NCI-H69 (cell line): ENCODE measurements at regions not wholly inside any gene's neighbourhood (a gene's known extent, or its start where the extent isn't known, plus 50 kb on each side); places are given as distances from the start of the nearest gene placed in this dataset.
"Not testable (repeated sequence)": the region's sequence is repeated elsewhere in the genome, so short reads cannot be mapped to it uniquely, and the experiment has no call there.

ENCODE experiments used
- DNase-seq: peaks from one replicate; lab custom pipeline; 2025; lab: John Stamatoyannopoulos, UW

DNA sequence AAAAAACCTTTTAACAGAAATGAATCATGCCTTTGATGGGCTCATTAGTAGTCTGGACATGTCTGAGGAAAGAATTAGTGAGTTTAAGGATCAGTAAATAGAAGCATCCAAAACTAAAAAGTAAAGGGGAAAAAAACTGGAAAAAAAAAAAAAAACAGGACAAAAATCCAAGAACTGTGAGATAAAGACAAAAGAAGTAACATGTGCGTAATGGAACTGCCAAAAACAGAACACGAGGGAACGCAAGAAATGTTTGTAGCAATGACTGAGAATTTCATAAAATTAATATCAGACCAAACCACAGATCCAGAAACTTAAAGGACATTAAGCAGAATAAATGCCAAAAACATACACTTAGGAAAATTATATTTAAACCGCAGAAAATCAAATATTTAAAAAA lies 77.4 kb downstream of the MS4A13 start:
- DNase-seq: no peak

DNA sequence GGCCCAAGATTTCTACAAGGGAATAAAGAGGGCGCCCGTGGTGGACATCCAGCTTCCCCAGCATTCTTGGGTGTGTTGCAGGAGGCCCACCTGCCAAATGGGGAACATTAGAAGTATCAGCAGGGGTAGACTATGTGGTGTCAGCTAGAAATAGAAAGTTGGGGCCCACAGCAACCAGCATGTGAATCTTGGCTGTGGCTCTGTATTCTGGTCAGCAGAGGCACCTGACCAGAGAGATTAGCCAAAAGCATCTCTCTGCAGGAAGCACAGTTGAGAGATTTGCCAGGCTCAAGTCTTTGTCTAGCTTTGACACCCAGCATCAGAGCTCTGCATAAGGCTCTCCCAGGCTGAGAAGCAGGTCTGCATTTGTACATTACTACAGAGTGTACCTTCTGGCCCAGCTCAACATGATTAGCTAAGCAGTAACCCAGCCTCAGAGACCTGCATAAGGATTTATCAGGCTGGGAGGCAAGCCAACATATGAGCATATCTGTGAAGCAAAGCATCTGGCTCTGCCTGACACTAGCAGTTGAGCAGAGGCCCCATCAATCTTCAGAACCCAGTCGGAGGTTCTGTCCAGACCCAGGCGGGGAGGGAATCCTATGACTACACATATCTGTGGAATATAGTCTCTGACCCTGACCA lies 79.9 kb downstream of the MS4A13 start:
- DNase-seq: no peak

DNA sequence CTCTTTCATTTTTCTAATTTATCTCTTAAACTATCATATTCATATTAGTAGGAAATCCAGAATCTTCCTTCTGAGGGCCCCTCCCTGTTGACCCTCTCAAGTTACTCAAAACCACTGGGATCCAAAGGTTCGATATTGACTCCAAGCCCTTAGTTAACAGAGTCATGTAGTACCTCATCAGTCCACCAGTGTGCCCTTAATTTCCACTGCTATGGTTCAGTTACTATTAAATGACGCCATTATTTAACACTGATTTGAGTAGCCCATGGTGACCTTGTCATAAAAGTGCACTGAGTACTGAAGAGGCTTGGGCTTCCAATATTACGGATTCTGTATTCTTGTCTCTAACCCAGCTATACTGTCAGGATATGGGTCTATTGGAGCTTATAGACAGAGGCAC lies 91.9 kb upstream of the MS4A8 start:
- DNase-seq: no peak

DNA sequence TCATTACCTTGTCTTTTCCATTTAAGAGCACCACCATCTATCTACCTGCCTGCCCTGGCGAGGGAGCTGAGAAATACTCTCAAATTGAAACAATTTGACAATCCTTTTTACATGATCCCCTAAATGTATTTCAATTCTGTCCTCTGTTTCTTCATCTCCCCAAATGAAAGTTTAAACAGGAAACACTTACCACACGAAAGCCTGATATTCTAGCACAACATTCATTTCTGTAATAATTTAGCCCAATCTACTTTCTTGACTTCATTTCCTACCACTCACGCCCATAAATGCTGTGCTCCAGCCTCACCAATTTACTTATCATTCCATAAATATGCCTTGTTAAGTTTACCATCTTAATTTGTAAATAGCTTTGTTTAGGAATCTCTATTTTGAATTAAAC lies 89.8 kb upstream of the MS4A8 start:
- DNase-seq: no peak

DNA sequence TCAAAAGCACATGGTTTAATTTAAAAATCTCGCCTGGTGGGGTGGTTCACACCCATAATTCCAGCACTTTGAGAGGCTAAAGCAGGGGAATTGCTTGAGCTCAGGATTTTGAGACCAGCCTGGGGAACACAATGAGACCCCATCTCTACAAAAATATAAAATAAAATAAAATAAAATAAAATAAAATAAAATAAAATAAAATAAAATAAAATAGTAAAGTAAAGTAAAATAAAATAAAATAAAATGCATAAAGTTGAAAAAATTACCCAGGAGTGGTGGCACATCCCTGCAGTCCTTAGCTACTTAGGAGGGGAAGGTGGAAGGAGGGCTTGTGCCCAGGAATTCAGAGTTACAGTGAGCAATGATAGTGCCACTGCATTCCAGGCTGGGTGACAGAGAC lies 88.7 kb upstream of the MS4A8 start:
- no peak for DNase-seq

DNA sequence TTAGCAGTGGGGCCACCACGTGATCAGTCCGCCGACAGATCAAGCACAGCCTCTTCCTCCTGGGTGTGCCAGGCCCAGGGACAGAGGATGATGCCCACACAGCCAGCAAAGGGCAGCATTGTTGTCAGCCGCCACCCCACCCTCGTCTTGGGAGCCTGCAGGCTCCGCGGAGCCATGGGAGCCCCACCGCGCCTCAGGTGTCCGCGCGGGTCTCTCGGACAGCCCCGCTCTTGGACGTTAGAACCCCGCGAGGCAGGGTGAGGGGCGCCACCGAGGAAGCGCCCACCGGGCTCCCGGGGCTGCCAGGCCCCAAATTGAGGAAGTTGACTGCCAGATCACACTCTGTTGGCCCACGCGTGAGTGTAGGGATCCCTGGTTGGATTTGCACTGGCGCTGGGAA lies 83.9 kb upstream of the MS4A8 start:
- no peak for DNase-seq

DNA sequence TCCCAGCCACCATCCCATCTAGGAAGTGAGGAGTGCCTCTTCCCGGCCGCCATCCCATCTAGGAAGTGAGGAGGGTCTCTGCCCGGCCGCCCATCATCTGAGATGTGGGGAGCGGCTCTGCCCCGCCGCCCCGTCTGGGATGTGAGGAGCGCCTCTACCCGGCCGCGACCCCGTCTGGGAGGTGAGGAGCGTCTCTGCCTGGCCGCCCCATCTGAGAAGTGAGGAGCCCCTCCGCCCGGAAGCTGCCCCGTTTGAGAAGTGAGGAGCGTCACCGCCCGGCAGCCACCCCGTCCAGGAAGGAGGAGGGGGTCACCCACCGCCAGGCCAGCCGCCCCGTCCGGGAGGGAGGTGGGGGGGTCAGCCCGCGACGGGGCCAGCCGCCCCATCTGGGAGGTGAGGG lies 77.5 kb upstream of the MS4A8 start:
- DNase-seq: not testable (repeated sequence)

DNA sequence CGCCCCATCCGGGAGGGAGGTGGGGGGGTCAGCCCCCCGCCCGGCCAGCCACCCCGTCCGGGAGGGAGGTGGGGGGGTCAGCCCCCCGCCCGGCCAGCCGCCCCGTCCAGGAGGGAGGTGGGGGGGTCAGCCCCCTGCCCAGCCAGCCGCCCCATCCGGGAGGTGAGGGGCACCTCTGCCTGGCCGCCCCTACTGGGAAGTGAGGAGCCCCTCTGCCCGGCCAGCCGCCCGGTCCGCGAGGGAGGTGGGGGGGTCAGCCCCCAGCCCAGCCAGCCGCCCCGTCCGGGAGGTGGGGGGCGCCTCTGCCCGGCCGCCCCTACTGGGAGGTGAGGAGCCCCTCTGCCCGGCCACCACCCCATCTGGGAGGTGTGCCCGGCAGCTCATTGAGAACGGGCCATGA lies 76.6 kb upstream of the MS4A8 start:
- DNase-seq: not testable (repeated sequence)

DNA sequence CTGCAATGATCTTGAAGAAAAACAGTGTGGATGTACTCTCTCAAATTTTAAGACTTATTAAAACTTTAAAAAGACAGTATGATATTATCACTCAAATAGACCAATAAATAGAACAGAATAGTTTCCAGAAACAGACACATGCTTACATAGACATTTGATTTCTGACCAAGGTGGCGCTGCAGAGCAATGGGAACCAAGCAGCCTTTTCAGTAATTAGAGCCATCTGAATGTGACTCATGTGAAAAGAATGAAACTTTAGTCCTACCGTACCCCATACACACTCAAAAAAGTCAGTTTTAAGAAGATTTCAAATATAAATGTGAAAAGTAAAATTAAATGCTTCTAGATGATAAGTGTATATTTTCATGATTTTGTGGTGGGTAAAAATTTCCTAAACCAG lies 74.2 kb upstream of the MS4A8 start:
- DNase-seq: peak; percentile 62

DNA sequence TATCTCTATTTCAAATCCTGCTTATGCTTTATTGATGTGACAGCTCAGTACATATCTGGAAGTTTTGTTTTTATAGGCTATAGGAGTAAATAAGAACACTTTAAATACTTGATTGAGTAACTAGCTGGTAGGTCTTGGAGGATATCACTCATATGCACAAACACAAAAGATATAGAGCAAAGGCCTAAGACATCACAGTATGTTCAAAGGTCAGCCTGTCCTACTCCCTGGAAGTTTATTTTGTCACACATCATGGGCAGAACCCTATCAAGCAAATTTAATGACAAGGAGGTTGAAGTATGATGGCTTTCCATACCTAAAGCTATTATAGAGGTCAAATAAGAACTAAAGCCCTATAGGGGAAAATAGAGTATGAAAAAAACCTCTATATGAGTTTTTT lies 70.0 kb upstream of the MS4A8 start:
- DNase-seq: no peak

DNA sequence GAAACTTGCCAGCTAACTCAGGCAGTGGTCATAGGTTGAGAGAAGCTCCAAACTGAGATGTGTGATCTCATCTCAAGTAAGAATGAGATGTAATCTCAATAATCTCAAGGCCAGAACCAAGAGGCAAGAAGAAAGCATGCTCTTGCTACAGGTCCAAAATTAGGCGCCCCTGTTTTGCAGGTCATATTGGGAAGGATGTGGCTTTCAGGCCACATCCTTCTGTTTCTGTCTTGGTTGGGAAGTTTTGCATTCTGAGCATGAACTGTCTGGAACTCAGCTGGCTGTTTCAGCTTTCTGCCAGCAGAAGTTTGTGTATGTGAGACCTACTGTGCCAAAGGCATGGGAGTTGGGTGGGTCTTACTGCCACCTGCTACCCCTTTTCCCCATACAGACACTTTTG lies 67.5 kb upstream of the MS4A8 start:
- no peak for DNase-seq

DNA sequence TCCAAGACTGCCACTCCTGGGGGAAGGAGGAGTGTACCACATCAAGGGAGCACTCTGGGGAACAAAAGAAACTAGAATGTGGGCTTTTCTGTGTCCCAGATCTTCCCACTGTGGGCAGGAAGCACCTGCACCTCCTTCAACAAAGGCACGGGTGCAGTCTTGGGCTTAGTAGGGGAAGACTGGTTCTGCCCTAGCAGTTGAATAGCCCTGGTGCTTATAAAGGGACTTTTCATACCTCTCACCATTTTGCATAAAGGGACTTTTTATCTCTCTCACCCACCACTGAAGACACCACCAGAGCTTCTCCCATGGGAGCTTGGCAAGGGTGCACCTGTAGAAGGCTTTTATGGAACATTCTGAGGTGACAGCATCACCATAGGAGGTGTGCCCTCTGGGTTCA lies 65.8 kb upstream of the MS4A8 start:
- no peak for DNase-seq

DNA sequence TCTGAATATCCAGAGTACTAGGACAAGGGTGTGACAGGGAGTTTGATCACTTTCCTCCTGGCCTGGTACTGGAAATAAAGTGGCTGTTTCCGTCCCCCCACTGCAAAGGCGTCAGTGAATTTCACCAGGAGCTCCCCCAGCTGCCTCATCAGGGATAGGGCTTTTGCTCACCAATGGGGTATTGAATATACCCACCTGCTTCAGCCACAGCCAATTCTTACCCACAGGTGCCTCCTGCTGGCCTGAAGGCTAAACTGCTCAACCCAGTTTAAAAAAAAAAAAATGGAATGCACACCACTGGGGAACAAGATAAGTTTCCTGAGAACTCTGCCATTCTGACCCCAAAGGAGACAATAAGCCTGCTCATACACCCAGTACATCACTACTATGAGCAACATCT lies 65.3 kb upstream of the MS4A8 start:
- DNase-seq: peak; percentile 27

DNA sequence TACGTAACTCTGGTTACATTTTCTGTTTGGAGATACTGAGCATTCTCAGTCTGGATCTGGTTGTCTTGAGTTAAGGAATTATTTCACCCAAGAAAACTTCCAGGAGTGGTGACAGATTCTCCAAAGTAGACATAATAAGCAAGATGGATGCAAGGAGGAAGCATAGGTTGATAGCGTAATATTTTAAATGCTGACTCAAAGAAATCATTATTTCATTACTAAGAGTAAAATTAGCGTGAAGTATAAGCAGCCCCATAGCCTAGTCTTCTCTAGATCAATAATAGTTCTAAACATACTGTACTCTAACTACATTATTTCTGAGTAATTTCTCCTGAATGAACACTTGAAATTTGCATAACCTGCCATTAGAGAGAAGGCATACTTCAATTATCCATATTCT lies 57.5 kb upstream of the MS4A8 start:
- no peak for DNase-seq

DNA sequence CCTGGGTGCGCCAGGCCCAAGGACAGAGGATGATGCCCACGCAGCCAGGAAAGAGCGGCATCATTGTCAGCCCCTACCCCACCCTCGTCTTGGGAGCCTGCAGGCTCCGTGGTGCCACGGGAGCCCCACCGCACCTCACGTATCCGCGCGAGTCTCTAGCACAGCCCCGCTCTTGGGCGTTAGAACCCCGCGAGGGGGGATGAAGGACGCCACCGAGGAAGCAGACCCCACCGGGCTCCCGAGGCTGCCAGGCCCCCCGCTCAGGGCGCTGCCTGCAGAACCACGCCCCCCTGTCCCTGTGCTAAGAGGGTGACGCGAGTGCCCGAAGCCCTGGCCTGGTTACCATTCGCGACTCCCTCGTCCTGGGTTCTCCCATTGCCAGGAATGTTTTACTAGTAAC lies 52.3 kb upstream of the MS4A8 start:
- no peak for DNase-seq
